Heart right ventricle (tissue), 16 donors: ENCODE measurements at regions not wholly inside any gene's neighbourhood (a gene's known extent, or its start where the extent isn't known, plus 50 kb on each side); places are given as distances from the start of the nearest gene placed in this dataset.

Experiments used
- ATAC-seq, 8 donors: fragments of 200-7000 bp; cut with Tn5 transposase; one replicate each; pipeline ENCODE4 v1.9.1; 2020; ENCODE audit warnings: mild to moderate bottlenecking in 8 of 8, moderate library complexity in 8 of 8, moderate number of reproducible peaks in 1 of 8
- DNase-seq, 2 donors: peaks; one replicate each; pipeline ENCODE4 v3.0.0-alpha.2; 2020
- H3K27ac ChIP-seq, 10 donors: fragments of 200-600 bp; sonication (generic) in 2 of 10; one replicate each; pipeline versions ENCODE4 v1.5.0 to v1.8.0; 2020 to 2022; ENCODE audit warnings: mild to moderate bottlenecking in 3 of 10
- H3K27me3 ChIP-seq, 7 donors: fragments of 200-600 bp; one replicate each; pipeline ENCODE4 v1.8.0; 2021 to 2022; ENCODE audit warnings: mild to moderate bottlenecking in 2 of 7
- H3K36me3 ChIP-seq, 9 donors: fragments of 200-600 bp; sonication (generic) in 1 of 9; one replicate each; pipeline versions ENCODE4 v1.5.0 to v1.8.0; 2020 to 2022; ENCODE audit warnings: mild to moderate bottlenecking in 2 of 9
- H3K4me1 ChIP-seq, 9 donors: fragments of 200-600 bp; sonication (generic) in 1 of 9; one replicate each; pipeline versions ENCODE4 v1.5.0 to v1.8.0; 2020 to 2022; ENCODE audit warnings: mild to moderate bottlenecking in 4 of 9
- H3K4me3 ChIP-seq, 10 donors: fragments of 200-600 bp; sonication (generic) in 2 of 10; one replicate each; pipeline versions ENCODE4 v1.5.0 to v1.8.0; 2020 to 2022; ENCODE audit warnings: mild to moderate bottlenecking in 7 of 10, moderate library complexity in 2 of 10
- H3K9me3 ChIP-seq, 11 donors: fragments of 200-600 bp in 10 of 11; sonication (generic) in 2 of 11; one replicate each; pipeline versions ENCODE4 v1.5.0 to v1.8.0; 2013 to 2022; ENCODE audit warnings: mild to moderate bottlenecking in 2 of 11, control low read depth in 1 of 11, moderate library complexity in 1 of 11
- WGBS, 2 donors: extraction: QIAGEN DNeasy Blood & Tissue Kit; methylation state at CpG; one replicate each; pipeline ENCODE4 v1.1.7; 2013; ENCODE audit warnings: inconsistent platforms in 1 of 2; 5-methylcytosine and 5-hydroxymethylcytosine counted together
- intact Hi-C, 10 donors: fragments of 100-400 bp; cut with DNase I; formaldehyde crosslinking; loops; one replicate each; pipeline versions ENCODE4 v1.11.1 to v1.14.2; 2022
- TF ChIP-seq, protein P1 (sequence below), 9 donors: fragments of 200-600 bp; sonication (generic) in 2 of 9; IDR thresholded peaks; one replicate each; pipeline versions ENCODE4 v1.5.0 to v1.8.0; 2021 to 2022; ENCODE audit warnings: antibody characterized with exemption in 9 of 9, mild to moderate bottlenecking in 5 of 9, moderate library complexity in 1 of 9
- donor health status: Arrhythmogenic right ventricular cardiomyopathy.
- donor health status: ischemic (EF 13 %, LVEDD 7.1; RV severe dilation, severe dysfunction).
- donor health status: healthy with polysubstance abuse.
- donor health status: DM: no; HTN: yes; CAD: no.
- donor health status: DM: no; HTN: no; CAD: no.
- donor health status: ischemic (EF 25% LVEDD 6.9; RV normal size, moderate dysfunction).
- donor health status: ischemic (EF 25% LVEDD 5.7; RV mildly dilated, moderate dysfunction).
- donor health status: healthy.
- donor health status: DM: yes; HTN: yes; CAD: no.
- donor health status: Ischemic cardiomyopathy.
- donor health status: ischemic (EF 35%, LVEDD 5.7; RV mildly dilated, moderate dysfunction).
- donor health status: nonischemic (EF 11% LVEDD 7.7; RV severe dilation, severe dysfunction).
- donor health status: DM: yes; HTN: yes; CAD: no.
- donor health status: PGD.
- donor health status: ischemic (EF 29% LVEDD 5.4; RV normal size, mild dysfunction).
- donor health status: nonischemic (EF 23%, LVEDD 6.1; RV moderate dilation, normal function).

DNA sequence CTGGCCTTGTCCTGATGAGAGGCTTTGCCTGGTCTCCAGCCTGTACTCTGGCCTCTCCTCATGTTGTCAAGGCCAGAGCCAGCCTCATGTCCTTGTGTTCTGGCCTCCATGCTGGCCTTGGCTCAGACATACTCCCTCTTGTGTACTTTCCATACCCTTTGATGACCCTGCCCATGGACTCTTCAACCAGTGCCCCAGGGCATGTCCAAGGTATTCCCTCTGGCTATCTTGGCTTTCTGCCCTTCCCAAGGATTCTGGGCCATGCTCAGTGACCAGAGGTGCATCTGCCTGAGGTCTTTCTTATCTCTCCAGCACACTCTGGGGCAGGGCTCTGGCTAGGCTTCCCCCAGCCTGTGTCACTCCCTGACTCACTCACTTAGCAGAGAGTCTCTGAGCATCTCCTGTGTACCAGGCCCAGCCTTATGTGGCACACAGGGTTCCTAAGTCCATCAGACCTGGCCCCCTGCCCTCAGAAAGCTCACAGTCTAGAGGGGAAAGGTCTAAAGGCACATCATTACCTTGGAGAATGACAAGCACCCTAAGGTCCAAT is 141.4 kb upstream of the GRIK3 start:
- no peak overlapping the region for H3K4me3 ChIP-seq

DNA sequence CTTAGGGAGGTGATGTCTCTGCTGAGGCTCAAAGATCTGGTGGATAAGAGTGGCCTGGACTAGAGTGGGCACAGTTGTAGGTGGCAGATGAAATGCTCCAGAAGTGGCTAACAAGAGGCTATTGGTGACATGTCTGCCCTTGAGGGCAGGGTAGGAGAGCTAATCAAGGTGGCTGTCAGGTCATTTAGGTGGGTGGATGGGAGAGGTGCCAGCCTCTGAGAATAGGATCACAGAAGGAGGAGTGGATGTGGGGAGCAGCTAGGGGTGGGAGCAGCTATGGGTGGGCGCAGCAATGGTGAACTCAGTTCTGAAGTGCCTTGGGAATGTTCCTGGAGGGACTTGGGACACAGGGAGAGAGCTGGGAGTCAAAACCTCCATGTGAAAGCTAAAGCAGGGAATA is 142.0 kb upstream of the GRIK3 start:
- DNase-seq (no peak), ATAC-seq (no peak)
- TF ChIP-seq, protein P1, sequence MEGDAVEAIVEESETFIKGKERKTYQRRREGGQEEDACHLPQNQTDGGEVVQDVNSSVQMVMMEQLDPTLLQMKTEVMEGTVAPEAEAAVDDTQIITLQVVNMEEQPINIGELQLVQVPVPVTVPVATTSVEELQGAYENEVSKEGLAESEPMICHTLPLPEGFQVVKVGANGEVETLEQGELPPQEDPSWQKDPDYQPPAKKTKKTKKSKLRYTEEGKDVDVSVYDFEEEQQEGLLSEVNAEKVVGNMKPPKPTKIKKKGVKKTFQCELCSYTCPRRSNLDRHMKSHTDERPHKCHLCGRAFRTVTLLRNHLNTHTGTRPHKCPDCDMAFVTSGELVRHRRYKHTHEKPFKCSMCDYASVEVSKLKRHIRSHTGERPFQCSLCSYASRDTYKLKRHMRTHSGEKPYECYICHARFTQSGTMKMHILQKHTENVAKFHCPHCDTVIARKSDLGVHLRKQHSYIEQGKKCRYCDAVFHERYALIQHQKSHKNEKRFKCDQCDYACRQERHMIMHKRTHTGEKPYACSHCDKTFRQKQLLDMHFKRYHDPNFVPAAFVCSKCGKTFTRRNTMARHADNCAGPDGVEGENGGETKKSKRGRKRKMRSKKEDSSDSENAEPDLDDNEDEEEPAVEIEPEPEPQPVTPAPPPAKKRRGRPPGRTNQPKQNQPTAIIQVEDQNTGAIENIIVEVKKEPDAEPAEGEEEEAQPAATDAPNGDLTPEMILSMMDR (IDR thresholded peaks at IDR 0.05): no peak
- Histone ChIP-seq H3K4me3 (no peak overlapping the region), H3K9me3 (no peaks in the 10 kb centered on the region), H3K27ac (no peak overlapping the region), H3K36me3 (no peaks in the 10 kb centered on the region), H3K27me3 (peaks cover 0 to 50% (median 24%) of the 10 kb centered on the region in 7 donors), H3K4me1 (no peaks in the 10 kb centered on the region)
- 72 to 78% methylated on average over 1 of the region's 1 CpG for WGBS, 2 donors
- intact Hi-C loops: no loop called here

More for the DNA sequence above, 141.4 kb upstream of the GRIK3 start:
- DNase-seq (no peak), ATAC-seq (no peak)
- no peaks in the 10 kb centered on the region for H3K9me3 ChIP-seq
- no peak overlapping the region for H3K27ac ChIP-seq
- intact Hi-C loops: no loop called here
- no peaks in the 10 kb centered on the region for H3K36me3 ChIP-seq
- peaks cover 0 to 46% (median 20%) of the 10 kb centered on the region in 7 donors for H3K27me3 ChIP-seq
- TF ChIP-seq, protein P1 (IDR thresholded peaks at IDR 0.05): no peak
- H3K4me1 ChIP-seq: no peaks in the 10 kb centered on the region

DNA sequence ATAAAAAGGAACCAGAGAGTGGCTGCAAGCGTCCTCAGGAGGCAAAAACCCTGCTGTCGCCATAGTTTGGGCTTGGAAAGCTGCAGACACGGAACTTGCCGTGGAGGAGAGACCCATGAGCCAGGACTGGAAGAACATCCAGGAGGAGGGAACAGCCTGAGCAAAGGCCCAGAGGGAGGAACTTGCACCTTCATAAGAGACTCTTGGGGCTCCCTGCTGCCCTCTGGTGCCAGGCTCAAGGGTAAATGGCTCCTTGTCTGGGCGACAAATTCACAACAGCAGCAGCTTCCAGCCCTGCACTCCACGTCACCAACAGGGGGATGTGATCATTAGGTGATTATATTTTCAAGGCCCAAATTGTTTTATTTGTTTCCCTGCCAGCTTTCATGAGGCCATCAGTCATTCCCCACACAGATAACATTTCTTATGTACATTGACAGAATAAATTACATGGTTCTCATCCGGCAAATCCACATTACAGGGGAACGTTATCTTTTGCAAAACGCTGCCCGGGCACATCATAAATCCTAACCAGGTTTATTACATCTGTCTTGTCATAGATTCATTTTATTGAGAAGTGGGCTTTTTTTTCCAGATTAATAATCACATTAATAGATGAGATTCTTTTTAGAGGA is 143.0 kb upstream of the GRIK3 start:
- ATAC-seq: no peak
- 70 to 71% methylated on average over 10 of the region's 10 CpGs for WGBS, 2 donors
- no peaks in the 10 kb centered on the region for H3K4me1 ChIP-seq
- DNase-seq: no peak
- TF ChIP-seq, protein P1 (IDR thresholded peaks at IDR 0.05): peak in 3 of 9 donors; percentile 8 to 34 (median 10)
- no peak overlapping the region for H3K27ac ChIP-seq
- H3K27me3 ChIP-seq: peaks cover 0 to 46% (median 26%) of the 10 kb centered on the region in 7 donors
- H3K9me3 ChIP-seq: peaks cover 0 to 6% (median 0%) of the 10 kb centered on the region in 11 donors
- intact Hi-C loops: no loop called here
- H3K4me3 ChIP-seq: no peak overlapping the region
- H3K36me3 ChIP-seq: no peaks in the 10 kb centered on the region

DNA sequence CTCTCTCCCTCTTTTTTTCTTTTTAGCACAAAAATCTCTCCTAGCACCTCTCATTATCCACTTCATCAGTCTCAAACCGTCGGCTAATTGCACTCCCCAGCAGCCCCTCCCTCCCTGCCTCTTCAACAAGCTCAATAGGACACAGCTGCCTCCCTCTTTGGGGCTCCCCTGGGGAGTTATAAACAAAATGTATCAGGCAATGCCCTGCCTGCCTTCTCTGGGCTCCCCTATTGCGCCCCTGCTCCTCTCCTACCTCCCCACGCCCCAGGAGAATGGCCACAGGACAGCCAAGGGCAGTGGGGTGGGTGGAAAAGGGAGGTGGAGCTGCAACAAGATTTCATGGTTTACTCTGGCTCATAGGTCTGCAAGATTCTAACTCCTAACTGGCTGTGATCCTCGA is 147.1 kb upstream of the GRIK3 start:
- ATAC-seq (no peak), DNase-seq (no peak)
- Histone ChIP-seq H3K9me3 (peaks cover 0 to 26% (median 0%) of the 10 kb centered on the region in 11 donors), H3K27me3 (peaks cover 0 to 35% (median 19%) of the 10 kb centered on the region in 7 donors), H3K4me3 (no peak overlapping the region), H3K4me1 (no peaks in the 10 kb centered on the region), H3K27ac (no peak overlapping the region), H3K36me3 (no peaks in the 10 kb centered on the region)
- TF ChIP-seq, protein P1 (IDR thresholded peaks at IDR 0.05): no peak
- intact Hi-C loops: no loop called here
- 40 to 45% methylated on average over 5 of the region's 5 CpGs for WGBS, 2 donors
